AG09319 (cell line): ENCODE measurements at regions not wholly inside any gene's neighbourhood (a gene's known extent, or its start where the extent isn't known, plus 50 kb on each side); places are given as distances from the start of the nearest gene placed in this dataset.

Source experiments
- DNase-seq: peaks from one replicate; pipeline ENCODE4 v3.0.0-alpha.2; 2010; ENCODE audit warnings: low read depth; ENCODE audit errors: extremely low read depth
- CTCF ChIP-seq: IDR thresholded peaks from 2 replicates; pipeline ENCODE4 v1.5.1; 2011; ENCODE audit warnings: low read depth, mild to moderate bottlenecking, inconsistent platforms, low read length, moderate library complexity

GRCh38 chr18:38241736-38242135 is 676.1 kb upstream of the CELF4 start:
- no peak for TF ChIP-seq CTCF
- no peak for DNase-seq

- no peak for TF ChIP-seq CTCF
Measured at GRCh38 chr18:38241216-38241615, 675.6 kb upstream of the CELF4 start.

GRCh38 chr18:38239606-38240005 is 674.0 kb upstream of the CELF4 start:
- TF ChIP-seq CTCF, result no peak
- DNase-seq, result no peak

More at GRCh38 chr18:38241216-38241615, 675.6 kb upstream of the CELF4 start:
- no peak for DNase-seq

- DNase-seq, result no peak
- TF ChIP-seq CTCF, result no peak
Measured at GRCh38 chr18:38237796-38238195, 672.2 kb upstream of the CELF4 start.

- TF ChIP-seq CTCF, result no peak
- DNase-seq, result no peak
Measured at GRCh38 chr18:38221476-38222100, 656.0 kb upstream of the CELF4 start.

GRCh38 chr18:38198956-38199355 is 633.4 kb upstream of the CELF4 start:
- no peak for TF ChIP-seq CTCF
- DNase-seq, result no peak

- DNase-seq, result no peak
- no peak for TF ChIP-seq CTCF
Measured at GRCh38 chr18:38198526-38198925, 632.9 kb upstream of the CELF4 start.
